WTC11 (cell line): ENCODE measurements at regions not wholly inside any gene's neighbourhood (a gene's known extent, or its start where the extent isn't known, plus 50 kb on each side); places are given as distances from the start of the nearest gene placed in this dataset.

Source experiments
- ATAC-seq: fragments of 200-7000 bp; cut with Tn5 transposase; 2 replicates; pipeline ENCODE4 v1.10.0; 2021; ENCODE audit warnings: mild to moderate bottlenecking, moderate library complexity
- CTCF ChIA-PET: fragments of 300-600 bp; sonication (Branson Sonifier 250); formaldehyde crosslinking; loops from one replicate; lab custom pipeline; 2021; ENCODE audit warnings: antibody characterized with exemption; lab: Charles Lee
- POLR2A ChIA-PET: fragments of 350-600 bp; sonication (Branson Sonifier 250); formaldehyde crosslinking; loops from one replicate; lab custom pipeline; 2021; ENCODE audit warnings: antibody characterized with exemption; lab: Charles Lee
- DNase-seq: peaks from one replicate; pipeline ENCODE4 v3.0.0; 2021; ENCODE audit warnings: low spot score
- H3K27ac Mint-ChIP-seq: 2 replicates; pipeline ENCODE4 v1.8.0; 2021; ENCODE audit warnings: mixed read lengths
- H3K27me3 Mint-ChIP-seq: 2 replicates; pipeline ENCODE4 v1.8.0; 2021; ENCODE audit warnings: low read depth, mild to moderate bottlenecking, moderate library complexity, mixed read lengths
- H3K36me3 Mint-ChIP-seq: 2 replicates; pipeline ENCODE4 v1.8.0; 2021; ENCODE audit warnings: mixed read lengths
- H3K4me1 Mint-ChIP-seq: 2 replicates; pipeline ENCODE4 v1.8.0; 2022; ENCODE audit warnings: mixed read lengths
- H3K4me3 Mint-ChIP-seq: 2 replicates; pipeline ENCODE4 v1.8.0; 2021; ENCODE audit warnings: mild to moderate bottlenecking, moderate library complexity, mixed read lengths
- H3K9me3 Mint-ChIP-seq: 2 replicates; pipeline ENCODE4 v1.8.0; 2021; ENCODE audit warnings: mixed read lengths
- CBFB ChIP-seq: sonication (generic); formaldehyde crosslinking; IDR thresholded peaks from 2 replicates; pipeline ENCODE4 v1.8.1; 2022; ENCODE audit warnings: mild to moderate bottlenecking, low read depth, missing genetic modification reagents
- FOXK1 ChIP-seq: sonication (generic); formaldehyde crosslinking; IDR thresholded peaks from 2 replicates; pipeline ENCODE4 v1.8.0; 2022; ENCODE audit warnings: mild to moderate bottlenecking, moderate library complexity, missing genetic modification reagents
- GABPB1 ChIP-seq: sonication (generic); formaldehyde crosslinking; IDR thresholded peaks from 2 replicates; pipeline ENCODE4 v1.8.1; 2023; ENCODE audit warnings: mild to moderate bottlenecking, missing genetic modification reagents
- GTF2I ChIP-seq: fragments of 250-450 bp; sonication (Bioruptor Pico); conservative IDR thresholded peaks from 2 replicates; pipeline ENCODE4 v1.4.0; 2021; ENCODE audit warnings: mild to moderate bottlenecking
- JAZF1 ChIP-seq: fragments of 250-450 bp; sonication (Bioruptor Pico); IDR thresholded peaks from 2 replicates; pipeline ENCODE4 v1.9.0; 2021; ENCODE audit warnings: moderate library complexity, mild to moderate bottlenecking, inconsistent platforms
- KAT7 ChIP-seq: sonication (generic); formaldehyde crosslinking; IDR thresholded peaks from 2 replicates; pipeline ENCODE4 v1.8.1; 2023; ENCODE audit warnings: missing genetic modification reagents, mild to moderate bottlenecking, borderline replicate concordance
- NFYB ChIP-seq: sonication (generic); formaldehyde crosslinking; conservative IDR thresholded peaks from 2 replicates; pipeline ENCODE4 v1.8.0; 2022; ENCODE audit warnings: low read depth, missing genetic modification reagents
- OVOL2 ChIP-seq: fragments of 250-450 bp; sonication (Bioruptor Pico); IDR thresholded peaks from 2 replicates; pipeline ENCODE4 v1.9.0; 2021; ENCODE audit warnings: mild to moderate bottlenecking, borderline replicate concordance
- RORB ChIP-seq: fragments of 250-450 bp; sonication (Bioruptor Pico); IDR thresholded peaks from 2 replicates; pipeline ENCODE4 v1.9.0; 2021; ENCODE audit warnings: mild to moderate bottlenecking
- SMAD4 ChIP-seq: sonication (generic); formaldehyde crosslinking; IDR thresholded peaks from 2 replicates; pipeline ENCODE4 v1.8.0; 2022; ENCODE audit warnings: mild to moderate bottlenecking, missing genetic modification reagents
- SP1 ChIP-seq: sonication (generic); formaldehyde crosslinking; conservative IDR thresholded peaks from 2 replicates; pipeline ENCODE4 v1.8.1; 2022; ENCODE audit warnings: missing genetic modification reagents
- ZNF138 ChIP-seq: sonication (generic); formaldehyde crosslinking; conservative IDR thresholded peaks from 2 replicates; pipeline ENCODE4 v1.8.1; 2022; ENCODE audit warnings: mild to moderate bottlenecking, moderate library complexity, missing genetic modification reagents
- ZNF219 ChIP-seq: sonication (generic); formaldehyde crosslinking; IDR thresholded peaks from 2 replicates; pipeline ENCODE4 v1.8.0; 2023; ENCODE audit warnings: missing genetic modification reagents, mild to moderate bottlenecking, borderline replicate concordance
- ZNF263 ChIP-seq: sonication (generic); formaldehyde crosslinking; IDR thresholded peaks from 2 replicates; pipeline ENCODE4 v1.8.1; 2022; ENCODE audit warnings: low read depth, mild to moderate bottlenecking, moderate library complexity, missing genetic modification reagents
- ZNF396 ChIP-seq: fragments of 250-450 bp; sonication (Bioruptor Pico); IDR thresholded peaks from 2 replicates; pipeline ENCODE4 v1.8.0; 2021; ENCODE audit warnings: mild to moderate bottlenecking, moderate library complexity, borderline replicate concordance
- ZNF423 ChIP-seq: fragments of 250-450 bp; sonication (Bioruptor Pico); IDR thresholded peaks from 2 replicates; pipeline ENCODE4 v2.1.2; 2022; ENCODE audit warnings: mild to moderate bottlenecking, moderate library complexity
- TF ChIP-seq, protein P1 (sequence below): sonication (generic); formaldehyde crosslinking; IDR thresholded peaks from 2 replicates; pipeline ENCODE4 v1.8.0; 2023; ENCODE audit warnings: missing genetic modification reagents
- TF ChIP-seq, protein P2 (sequence below): sonication (generic); formaldehyde crosslinking; IDR thresholded peaks from 2 replicates; pipeline ENCODE4 v1.8.0; 2022; ENCODE audit warnings: mild to moderate bottlenecking, missing genetic modification reagents
- TF ChIP-seq, protein P3 (sequence below): sonication (generic); formaldehyde crosslinking; conservative IDR thresholded peaks from 2 replicates; pipeline ENCODE4 v1.8.1; 2023; ENCODE audit warnings: mild to moderate bottlenecking, low read depth, missing genetic modification reagents, moderate library complexity
- TF ChIP-seq, protein P4 (sequence below): sonication (generic); formaldehyde crosslinking; IDR thresholded peaks from 2 replicates; pipeline ENCODE4 v1.8.1; 2022; ENCODE audit warnings: low read depth, missing genetic modification reagents, borderline replicate concordance
- TF ChIP-seq, protein P5 (sequence below): sonication (generic); formaldehyde crosslinking; IDR thresholded peaks from 2 replicates; pipeline ENCODE4 v1.8.1; 2022; ENCODE audit warnings: mild to moderate bottlenecking, moderate library complexity, missing genetic modification reagents
- TF ChIP-seq, protein P6 (sequence below): sonication (generic); formaldehyde crosslinking; IDR thresholded peaks from 2 replicates; pipeline ENCODE4 v1.8.0; 2022; ENCODE audit warnings: mild to moderate bottlenecking, missing genetic modification reagents
- TF ChIP-seq, protein P7 (sequence below): sonication (generic); formaldehyde crosslinking; IDR thresholded peaks from 2 replicates; pipeline ENCODE4 v1.8.1; 2023; ENCODE audit warnings: mild to moderate bottlenecking, missing genetic modification reagents
- TF ChIP-seq, protein P8 (sequence below): sonication (generic); formaldehyde crosslinking; IDR thresholded peaks from 2 replicates; pipeline ENCODE4 v1.8.0; 2022; ENCODE audit warnings: mild to moderate bottlenecking, missing genetic modification reagents

DNA sequence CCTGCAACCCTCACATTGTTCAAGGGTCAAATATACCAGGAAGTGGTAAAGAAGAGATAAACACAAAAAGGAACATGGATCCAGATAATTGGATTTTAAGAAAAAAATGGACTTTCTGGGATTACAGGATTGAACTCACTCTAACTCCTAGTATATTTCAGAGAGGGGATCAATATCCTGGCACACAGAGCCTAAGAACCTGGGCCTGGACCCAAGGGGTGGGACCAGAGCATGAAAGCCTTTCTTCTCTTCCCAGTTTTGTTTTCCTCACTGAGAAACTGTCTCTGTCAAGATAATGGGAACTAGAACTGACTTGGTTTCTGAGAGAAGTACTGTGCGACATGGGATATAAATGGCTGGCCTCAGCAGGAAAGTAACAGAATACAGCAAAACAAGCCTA, 422.8 kb upstream of the STXBP6 start:
- Mint-ChIP-seq H3K36me3 (no peaks in the 10 kb centered on the region), H3K9me3 (no peaks in the 10 kb centered on the region), H3K27me3 (no peaks in the 10 kb centered on the region; the same call in 1 of the 2 replicates), H3K27ac (no peak overlapping the region), H3K4me1 (no peaks in the 10 kb centered on the region), H3K4me3 (no peak overlapping the region)
- TF ChIP-seq CBFB = no peak
- no peak for TF ChIP-seq ZNF423 (CRISPR knock-in tag)
- TF ChIP-seq GTF2I (CRISPR knock-in tag) = no peak
- TF ChIP-seq, protein P1, sequence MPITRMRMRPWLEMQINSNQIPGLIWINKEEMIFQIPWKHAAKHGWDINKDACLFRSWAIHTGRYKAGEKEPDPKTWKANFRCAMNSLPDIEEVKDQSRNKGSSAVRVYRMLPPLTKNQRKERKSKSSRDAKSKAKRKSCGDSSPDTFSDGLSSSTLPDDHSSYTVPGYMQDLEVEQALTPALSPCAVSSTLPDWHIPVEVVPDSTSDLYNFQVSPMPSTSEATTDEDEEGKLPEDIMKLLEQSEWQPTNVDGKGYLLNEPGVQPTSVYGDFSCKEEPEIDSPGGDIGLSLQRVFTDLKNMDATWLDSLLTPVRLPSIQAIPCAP (CRISPR knock-in tag) = no peak
- TF ChIP-seq, protein P2, sequence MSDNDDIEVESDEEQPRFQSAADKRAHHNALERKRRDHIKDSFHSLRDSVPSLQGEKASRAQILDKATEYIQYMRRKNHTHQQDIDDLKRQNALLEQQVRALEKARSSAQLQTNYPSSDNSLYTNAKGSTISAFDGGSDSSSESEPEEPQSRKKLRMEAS = no peak
- TF ChIP-seq, protein P3, sequence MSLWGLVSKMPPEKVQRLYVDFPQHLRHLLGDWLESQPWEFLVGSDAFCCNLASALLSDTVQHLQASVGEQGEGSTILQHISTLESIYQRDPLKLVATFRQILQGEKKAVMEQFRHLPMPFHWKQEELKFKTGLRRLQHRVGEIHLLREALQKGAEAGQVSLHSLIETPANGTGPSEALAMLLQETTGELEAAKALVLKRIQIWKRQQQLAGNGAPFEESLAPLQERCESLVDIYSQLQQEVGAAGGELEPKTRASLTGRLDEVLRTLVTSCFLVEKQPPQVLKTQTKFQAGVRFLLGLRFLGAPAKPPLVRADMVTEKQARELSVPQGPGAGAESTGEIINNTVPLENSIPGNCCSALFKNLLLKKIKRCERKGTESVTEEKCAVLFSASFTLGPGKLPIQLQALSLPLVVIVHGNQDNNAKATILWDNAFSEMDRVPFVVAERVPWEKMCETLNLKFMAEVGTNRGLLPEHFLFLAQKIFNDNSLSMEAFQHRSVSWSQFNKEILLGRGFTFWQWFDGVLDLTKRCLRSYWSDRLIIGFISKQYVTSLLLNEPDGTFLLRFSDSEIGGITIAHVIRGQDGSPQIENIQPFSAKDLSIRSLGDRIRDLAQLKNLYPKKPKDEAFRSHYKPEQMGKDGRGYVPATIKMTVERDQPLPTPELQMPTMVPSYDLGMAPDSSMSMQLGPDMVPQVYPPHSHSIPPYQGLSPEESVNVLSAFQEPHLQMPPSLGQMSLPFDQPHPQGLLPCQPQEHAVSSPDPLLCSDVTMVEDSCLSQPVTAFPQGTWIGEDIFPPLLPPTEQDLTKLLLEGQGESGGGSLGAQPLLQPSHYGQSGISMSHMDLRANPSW (CRISPR knock-in tag) = no peak
- TF ChIP-seq, protein P4, sequence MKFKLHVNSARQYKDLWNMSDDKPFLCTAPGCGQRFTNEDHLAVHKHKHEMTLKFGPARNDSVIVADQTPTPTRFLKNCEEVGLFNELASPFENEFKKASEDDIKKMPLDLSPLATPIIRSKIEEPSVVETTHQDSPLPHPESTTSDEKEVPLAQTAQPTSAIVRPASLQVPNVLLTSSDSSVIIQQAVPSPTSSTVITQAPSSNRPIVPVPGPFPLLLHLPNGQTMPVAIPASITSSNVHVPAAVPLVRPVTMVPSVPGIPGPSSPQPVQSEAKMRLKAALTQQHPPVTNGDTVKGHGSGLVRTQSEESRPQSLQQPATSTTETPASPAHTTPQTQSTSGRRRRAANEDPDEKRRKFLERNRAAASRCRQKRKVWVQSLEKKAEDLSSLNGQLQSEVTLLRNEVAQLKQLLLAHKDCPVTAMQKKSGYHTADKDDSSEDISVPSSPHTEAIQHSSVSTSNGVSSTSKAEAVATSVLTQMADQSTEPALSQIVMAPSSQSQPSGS = no peak
- no peak for TF ChIP-seq SP1 (CRISPR knock-in tag)
- no peak for TF ChIP-seq ZNF396
- TF ChIP-seq, protein P5, sequence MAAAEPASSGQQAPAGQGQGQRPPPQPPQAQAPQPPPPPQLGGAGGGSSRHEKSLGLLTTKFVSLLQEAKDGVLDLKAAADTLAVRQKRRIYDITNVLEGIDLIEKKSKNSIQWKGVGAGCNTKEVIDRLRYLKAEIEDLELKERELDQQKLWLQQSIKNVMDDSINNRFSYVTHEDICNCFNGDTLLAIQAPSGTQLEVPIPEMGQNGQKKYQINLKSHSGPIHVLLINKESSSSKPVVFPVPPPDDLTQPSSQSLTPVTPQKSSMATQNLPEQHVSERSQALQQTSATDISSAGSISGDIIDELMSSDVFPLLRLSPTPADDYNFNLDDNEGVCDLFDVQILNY (CRISPR knock-in tag) = no peak
- no peak for TF ChIP-seq ZNF138 (CRISPR knock-in tag)
- no peak for TF ChIP-seq FOXK1
- no peak for TF ChIP-seq KAT7
- TF ChIP-seq ZNF263 (CRISPR knock-in tag) = no peak
- TF ChIP-seq ZNF219 = no peak
- DNase-seq (no peak), ATAC-seq (no peak)
- ChIA-PET CTCF (no interaction called here), POLR2A (no interaction called here)

DNA sequence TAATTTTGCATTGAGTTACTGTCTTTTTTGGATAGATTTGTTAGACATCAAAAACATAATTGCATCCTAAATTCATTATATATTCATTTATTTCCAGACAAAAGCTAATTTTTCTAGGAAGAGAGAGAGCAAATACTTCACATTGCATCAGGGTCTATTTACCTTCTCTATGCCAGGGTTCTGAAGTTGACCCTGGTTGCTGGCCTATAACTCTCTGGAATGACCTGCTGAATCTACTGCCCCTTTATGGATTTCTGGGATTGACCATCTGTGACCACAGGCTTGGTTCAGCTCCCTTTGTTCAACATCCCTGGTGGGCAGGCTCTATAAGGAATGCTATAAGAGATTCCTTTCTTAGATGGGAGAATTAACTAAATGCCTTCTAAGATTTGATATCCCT, 414.8 kb upstream of the STXBP6 start:
- no peak overlapping the region for H3K4me3 Mint-ChIP-seq
- H3K36me3 Mint-ChIP-seq = no peaks in the 10 kb centered on the region
- no peak for DNase-seq
- ChIA-PET POLR2A (no interaction called here), CTCF (interaction anchor here (1.4 to 2.1 kb wide), 3 partner anchors 34 to 73 kb away, joined by 5 to 9 read pairs (median 7); no protein-coding TSS in a partner anchor)
- H3K27ac Mint-ChIP-seq = no peak overlapping the region
- no peak for ATAC-seq
- H3K27me3 Mint-ChIP-seq = no peaks in the 10 kb centered on the region; the same call in 1 of the 2 replicates
- H3K9me3 Mint-ChIP-seq = peaks cover 22% of the 10 kb centered on the region
- H3K4me1 Mint-ChIP-seq = peaks cover 29% of the 10 kb centered on the region
- TF ChIP-seq JAZF1 (CRISPR knock-in tag) = no peak
- TF ChIP-seq OVOL2 (CRISPR knock-in tag) = no peak
- no peak for TF ChIP-seq GABPB1 (CRISPR knock-in tag)
- TF ChIP-seq, protein P6, sequence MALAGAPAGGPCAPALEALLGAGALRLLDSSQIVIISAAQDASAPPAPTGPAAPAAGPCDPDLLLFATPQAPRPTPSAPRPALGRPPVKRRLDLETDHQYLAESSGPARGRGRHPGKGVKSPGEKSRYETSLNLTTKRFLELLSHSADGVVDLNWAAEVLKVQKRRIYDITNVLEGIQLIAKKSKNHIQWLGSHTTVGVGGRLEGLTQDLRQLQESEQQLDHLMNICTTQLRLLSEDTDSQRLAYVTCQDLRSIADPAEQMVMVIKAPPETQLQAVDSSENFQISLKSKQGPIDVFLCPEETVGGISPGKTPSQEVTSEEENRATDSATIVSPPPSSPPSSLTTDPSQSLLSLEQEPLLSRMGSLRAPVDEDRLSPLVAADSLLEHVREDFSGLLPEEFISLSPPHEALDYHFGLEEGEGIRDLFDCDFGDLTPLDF = no peak
- no peak for TF ChIP-seq SMAD4 (CRISPR knock-in tag)
- TF ChIP-seq, protein P7, sequence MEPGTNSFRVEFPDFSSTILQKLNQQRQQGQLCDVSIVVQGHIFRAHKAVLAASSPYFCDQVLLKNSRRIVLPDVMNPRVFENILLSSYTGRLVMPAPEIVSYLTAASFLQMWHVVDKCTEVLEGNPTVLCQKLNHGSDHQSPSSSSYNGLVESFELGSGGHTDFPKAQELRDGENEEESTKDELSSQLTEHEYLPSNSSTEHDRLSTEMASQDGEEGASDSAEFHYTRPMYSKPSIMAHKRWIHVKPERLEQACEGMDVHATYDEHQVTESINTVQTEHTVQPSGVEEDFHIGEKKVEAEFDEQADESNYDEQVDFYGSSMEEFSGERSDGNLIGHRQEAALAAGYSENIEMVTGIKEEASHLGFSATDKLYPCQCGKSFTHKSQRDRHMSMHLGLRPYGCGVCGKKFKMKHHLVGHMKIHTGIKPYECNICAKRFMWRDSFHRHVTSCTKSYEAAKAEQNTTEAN (CRISPR knock-in tag) = no peak
- TF ChIP-seq RORB (CRISPR knock-in tag) = no peak
- TF ChIP-seq, protein P3 (CRISPR knock-in tag) = no peak
- TF ChIP-seq, protein P8, sequence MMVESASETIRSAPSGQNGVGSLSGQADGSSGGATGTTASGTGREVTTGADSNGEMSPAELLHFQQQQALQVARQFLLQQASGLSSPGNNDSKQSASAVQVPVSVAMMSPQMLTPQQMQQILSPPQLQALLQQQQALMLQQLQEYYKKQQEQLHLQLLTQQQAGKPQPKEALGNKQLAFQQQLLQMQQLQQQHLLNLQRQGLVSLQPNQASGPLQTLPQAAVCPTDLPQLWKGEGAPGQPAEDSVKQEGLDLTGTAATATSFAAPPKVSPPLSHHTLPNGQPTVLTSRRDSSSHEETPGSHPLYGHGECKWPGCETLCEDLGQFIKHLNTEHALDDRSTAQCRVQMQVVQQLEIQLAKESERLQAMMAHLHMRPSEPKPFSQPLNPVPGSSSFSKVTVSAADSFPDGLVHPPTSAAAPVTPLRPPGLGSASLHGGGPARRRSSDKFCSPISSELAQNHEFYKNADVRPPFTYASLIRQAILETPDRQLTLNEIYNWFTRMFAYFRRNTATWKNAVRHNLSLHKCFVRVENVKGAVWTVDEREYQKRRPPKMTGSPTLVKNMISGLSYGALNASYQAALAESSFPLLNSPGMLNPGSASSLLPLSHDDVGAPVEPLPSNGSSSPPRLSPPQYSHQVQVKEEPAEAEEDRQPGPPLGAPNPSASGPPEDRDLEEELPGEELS = no peak
- no peak for TF ChIP-seq NFYB (CRISPR knock-in tag)
